Stimulated activated CD4-positive, alpha-beta T cell treated with anti-CD3 and anti-CD28 coated beads, Interleukin-15, amount 100 ng/mL, for 24 hours (primary cell): ENCODE measurements at regions not wholly inside any gene's neighbourhood (a gene's known extent, or its start where the extent isn't known, plus 50 kb on each side); places are given as distances from the start of the nearest gene placed in this dataset.

Source experiments
- DNase-seq: peaks from one replicate; pipeline ENCODE4 v3.0.0-alpha.2; 2020

DNA sequence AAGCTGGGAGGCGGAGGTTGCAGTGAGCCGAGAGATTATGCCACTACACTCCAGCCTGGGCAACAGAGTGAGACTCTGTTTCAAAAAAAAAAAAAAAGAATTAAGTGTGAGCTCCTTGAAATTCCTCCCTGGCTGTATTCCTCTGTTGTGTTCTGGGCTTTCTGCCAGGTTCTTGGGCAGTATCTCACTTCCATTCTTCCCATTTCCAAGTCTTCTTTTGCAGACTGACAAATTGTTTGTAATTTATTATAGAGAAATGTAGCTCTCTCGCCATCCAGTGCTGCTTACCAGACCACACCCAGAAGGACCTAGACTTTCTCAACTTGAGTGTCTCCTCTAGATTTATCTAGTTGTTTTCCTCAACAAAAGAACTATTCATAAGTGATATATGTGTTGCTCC, 105.0 kb upstream of the ADGRL2 start:
- DNase-seq, result no peak

- DNase-seq, result no peak
Measured at GRCh38 chr1:81693316-81693715, 107.4 kb upstream of the ADGRL2 start.

DNA sequence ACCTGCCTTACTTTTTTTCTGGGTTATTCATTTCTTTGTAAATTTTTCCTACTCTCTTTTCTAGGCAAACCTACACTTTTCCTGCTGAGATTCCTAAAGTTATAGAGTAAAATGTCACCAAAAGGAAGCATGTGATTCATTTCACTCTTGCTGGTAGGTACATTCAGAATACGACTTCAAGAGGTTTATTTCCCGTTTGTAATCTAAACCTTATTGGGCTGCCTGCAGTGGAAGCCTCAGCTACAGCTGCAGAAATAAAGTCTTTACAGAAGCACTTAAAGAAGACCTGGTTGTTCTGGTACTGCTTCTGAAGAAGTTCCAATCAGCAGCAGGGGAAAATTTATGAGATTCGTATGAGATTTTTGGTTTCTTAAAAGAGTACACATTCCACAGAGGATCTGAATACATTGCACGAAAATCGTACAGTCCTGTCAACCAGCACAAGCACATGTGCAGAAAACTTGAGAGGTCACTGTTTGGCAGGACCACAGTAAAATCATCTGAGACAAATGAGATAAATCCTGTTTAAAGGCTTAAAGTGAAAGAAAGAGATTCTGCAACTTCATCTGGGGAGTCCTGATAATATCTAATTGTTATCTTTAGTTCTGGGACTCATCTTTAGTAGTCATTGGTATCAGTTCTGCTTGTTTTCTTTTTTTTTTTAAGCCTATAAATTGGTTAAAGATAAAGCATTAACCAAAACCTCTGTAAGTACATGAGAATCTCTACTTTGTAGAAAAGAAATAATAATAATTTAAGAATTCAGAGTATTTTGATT, 109.9 kb upstream of the ADGRL2 start:
- DNase-seq, result no peak

- no peak for DNase-seq
Measured at GRCh38 chr1:81689531-81689941, 111.2 kb upstream of the ADGRL2 start.

DNA sequence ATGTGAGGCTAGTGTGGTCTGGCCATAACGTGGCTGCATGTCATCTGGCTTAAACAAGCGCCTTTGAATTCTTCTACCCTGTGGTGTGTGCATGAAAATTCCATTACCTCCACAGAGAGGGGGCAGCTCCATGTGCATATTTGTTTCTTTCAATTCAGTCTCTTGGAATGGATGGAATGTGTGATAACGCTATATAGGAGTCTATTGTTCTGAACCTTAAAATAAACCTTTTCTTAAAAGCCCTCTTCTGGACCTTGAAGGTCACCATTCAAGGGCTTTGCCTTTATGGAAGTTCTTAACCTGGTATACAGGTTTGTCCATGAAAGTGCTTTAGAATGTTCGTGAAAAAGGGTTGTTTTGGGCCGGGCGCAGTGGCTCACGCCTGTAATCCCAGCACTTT, 118.2 kb upstream of the ADGRL2 start:
- no peak for DNase-seq

- no peak for DNase-seq
Measured at GRCh38 chr1:81681601-81682266, 119.0 kb upstream of the ADGRL2 start.

DNA sequence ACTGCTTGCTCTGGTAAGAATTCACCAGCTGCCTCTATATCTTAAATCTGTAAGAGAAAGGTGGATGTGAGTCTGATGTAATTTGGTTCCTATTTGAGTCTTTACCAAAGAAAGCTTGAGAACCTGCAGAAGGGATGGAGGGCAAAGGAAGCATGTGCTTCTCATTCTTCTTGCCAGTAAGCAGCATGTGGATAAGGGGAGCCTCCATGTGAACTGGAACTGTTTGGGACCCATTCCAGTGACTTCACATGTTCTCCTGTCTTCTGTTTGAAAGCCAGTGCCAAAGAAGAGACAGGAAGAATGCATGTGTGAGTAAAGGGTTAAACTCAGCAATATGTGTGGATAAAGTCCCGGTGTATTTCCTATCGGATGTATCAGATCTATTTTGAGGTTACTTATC, 119.6 kb upstream of the ADGRL2 start:
- no peak for DNase-seq

- no peak for DNase-seq
Measured at GRCh38 chr1:81679942-81680341, 120.8 kb upstream of the ADGRL2 start.

- DNase-seq, result no peak
Measured at GRCh38 chr1:81678779-81679178, 122.0 kb upstream of the ADGRL2 start.

- no peak for DNase-seq
Measured at GRCh38 chr1:81672766-81673165, 128.0 kb upstream of the ADGRL2 start.

GRCh38 chr1:81671038-81671437, 129.7 kb upstream of the ADGRL2 start:
- no peak for DNase-seq

- no peak for DNase-seq
Measured at GRCh38 chr1:81670286-81670685, 130.4 kb upstream of the ADGRL2 start.

- no peak for DNase-seq
Measured at GRCh38 chr1:81666586-81666985, 134.1 kb upstream of the ADGRL2 start.

DNA sequence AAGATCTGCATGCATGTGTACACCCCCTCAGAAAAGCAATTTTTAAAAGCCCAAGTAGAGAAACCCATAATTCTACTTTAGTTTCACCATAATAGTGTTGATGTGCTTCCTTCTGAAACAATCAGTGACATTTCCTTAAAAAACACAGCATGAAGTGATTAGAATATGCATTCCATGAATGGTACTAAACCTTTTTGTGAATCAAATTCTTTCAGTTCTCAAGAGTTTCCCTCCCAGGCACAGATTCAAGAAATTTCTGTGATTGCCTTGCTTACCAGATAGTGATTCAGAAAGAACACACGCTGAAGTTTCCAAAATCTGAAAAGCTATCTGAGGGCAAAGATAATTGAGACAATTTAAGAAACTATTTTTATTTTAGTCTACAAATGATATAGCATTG, 136.4 kb upstream of the ADGRL2 start:
- DNase-seq, result no peak

DNA sequence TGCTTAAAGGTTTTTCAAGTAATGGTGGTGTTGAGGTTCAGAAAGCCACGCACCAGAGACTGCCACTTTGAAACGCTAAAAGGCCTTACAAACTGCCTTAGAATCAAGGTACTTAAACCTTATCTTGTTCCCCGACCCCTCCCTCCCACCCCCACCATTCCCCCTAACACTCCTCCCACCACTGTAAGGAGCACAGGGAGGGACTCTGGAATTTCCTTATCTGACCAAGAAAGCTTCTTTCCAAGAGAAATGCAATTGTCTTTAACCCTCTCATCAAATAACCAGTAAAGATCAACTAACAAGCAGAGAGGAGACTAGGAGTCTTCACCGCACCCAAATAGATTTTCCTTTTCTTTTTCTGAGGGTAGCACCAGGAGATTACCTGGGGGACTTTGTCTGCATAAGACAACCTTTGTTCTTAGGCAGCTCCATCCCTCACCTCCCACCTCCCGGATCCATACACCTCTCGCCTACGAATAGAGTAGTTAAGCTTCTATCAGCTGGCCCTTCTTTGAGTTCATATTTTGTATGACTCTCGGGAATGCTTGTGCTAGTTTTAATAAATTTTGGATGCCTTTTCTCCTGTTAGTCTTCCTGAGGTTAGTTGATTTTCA, 137.7 kb upstream of the ADGRL2 start:
- DNase-seq, result no peak

GRCh38 chr1:81660286-81660685, 140.4 kb upstream of the ADGRL2 start:
- no peak for DNase-seq

DNA sequence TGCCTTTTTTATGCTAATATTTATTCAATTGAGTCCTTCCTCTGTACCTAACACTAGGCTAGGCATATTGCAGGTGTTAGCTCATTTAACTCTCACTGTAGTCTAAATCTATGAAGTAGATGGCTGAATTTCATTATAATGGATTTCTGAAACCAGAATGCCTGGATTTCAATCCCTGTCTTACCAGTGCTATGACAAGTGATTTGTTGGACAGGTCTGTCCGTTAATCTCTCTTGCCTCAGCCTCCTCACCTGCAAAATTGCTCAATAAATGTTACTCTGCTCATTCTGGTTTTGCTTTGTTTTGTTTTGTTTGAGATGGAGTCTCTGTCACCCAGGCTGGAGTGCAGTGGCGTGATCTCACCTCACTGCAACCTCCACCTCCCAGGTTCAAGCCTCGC, 146.1 kb upstream of the ADGRL2 start:
- DNase-seq, result no peak

- no peak for DNase-seq
Measured at GRCh38 chr1:81654147-81654546, 146.6 kb upstream of the ADGRL2 start.

DNA sequence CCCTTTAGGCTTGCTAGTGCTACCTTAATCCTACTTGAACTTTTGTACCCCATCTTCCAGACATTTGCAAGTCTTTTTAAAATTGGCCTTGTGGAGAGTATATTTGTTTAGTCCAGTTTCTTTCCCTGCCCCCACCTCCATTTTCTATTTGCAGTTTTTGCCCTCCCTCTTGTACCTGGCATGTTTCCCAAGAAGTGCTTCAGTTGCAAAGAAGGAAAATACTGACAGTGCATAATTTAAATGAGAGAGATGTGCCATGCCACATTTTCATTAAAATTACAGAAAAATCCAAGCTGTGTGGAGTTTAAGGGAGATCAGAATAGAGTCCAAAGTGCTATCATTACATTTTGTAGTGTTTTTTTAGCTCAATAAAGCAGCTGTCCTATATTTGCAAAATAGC, 150.0 kb upstream of the ADGRL2 start:
- no peak for DNase-seq

- no peak for DNase-seq
Measured at GRCh38 chr1:81635816-81636215, 164.9 kb upstream of the ADGRL2 start.

DNA sequence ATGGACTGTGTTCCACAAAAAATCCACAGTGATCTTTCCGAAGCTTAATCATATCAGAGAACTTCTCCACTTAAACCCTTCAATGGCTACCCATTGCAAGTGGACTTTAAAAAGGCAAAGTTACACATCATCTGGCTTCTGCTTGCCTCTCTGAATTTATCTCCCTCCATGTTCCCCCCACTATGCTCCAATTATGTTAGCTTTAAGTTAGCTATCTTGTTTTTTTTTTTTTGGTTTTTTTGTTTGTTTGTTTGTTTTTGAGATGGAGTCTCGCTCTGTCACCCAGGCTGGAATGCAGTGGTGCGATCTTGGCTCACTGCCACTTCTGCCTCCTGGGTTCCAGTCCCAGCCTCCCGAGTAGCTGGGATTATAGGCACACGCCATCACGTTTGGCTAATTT, 166.4 kb upstream of the ADGRL2 start:
- no peak for DNase-seq

DNA sequence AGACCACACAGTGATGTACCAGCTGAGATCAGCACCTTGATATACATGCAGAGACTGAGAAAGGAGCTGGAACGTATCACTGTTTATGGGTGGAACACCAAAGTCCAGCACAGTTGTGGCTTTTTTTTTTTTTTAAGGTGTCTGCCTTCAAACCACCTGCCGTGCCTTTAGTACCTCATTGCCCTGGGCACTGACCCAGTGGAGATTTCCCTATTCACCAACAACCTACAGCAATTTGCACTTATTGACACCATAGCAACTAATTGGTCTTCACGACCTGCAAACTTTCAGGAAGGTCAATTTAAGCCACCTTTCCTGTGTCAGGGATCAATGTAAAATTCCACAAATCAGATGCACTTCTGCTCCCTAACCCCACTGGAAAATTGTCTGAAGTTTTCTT, 181.6 kb upstream of the ADGRL2 start:
- no peak for DNase-seq

DNA sequence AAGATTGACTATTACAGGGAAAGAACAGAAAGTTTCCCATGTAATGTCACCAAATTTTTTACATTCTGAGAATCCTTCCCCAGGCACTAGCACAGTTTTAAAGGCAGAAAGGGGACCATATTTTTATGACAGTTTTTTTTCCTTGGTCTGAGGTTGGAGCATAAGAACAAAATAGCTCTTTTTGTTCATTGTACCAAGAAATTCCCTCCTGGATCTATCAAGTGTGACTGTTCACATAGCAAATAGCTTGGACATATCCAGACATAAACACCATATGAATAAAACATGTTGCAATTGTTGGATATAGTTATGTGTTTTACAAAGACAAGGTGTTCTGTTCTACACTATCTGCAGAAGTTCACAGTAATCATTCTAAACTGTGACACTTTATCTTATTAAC, 182.4 kb upstream of the ADGRL2 start:
- no peak for DNase-seq

- no peak for DNase-seq
Measured at GRCh38 chr1:81617308-81617967, 183.3 kb upstream of the ADGRL2 start.
